HG02610 (cell line): ENCODE measurements at regions not wholly inside any gene's neighbourhood (a gene's known extent, or its start where the extent isn't known, plus 50 kb on each side); places are given as distances from the start of the nearest gene placed in this dataset.

ENCODE experiments used
- ATAC-seq: cut with Tn5 transposase; IDR thresholded peaks from one replicate; pipeline ENCODE4 v1.9.1; 2021; ENCODE audit warnings: mild to moderate bottlenecking, moderate library complexity; ENCODE audit not compliant: unreplicated experiment

DNA sequence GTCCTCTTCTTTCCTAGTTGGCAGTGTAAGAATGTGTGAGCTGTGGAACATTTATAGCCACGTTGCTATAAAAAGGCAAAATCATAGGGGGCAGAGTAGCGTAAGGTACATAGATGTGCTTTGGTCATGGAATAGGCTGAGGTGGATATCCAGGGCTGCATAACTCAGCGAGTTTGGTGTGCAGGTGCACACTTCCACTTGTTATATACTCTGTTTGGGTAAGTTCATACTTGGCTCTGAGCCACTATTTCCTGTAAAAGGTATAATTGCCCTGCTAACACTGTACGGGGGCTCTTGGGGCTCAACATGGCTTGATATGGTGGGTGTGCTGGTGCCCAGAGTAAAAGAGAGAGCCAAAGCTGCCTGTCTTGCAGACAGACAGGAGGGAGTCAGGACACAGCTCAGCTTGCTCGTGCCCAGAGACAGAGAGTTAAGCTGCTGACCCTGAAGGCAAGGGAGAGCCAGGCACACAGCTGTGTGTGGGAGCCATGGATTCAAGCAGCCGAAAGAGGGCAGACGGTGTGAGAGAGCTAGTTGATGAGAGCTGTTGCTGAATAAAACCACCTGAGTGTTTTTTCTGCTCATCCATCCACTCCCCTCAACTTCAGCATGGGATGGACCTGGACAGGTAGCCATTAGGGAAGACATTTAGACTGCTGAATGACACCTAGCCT is 126.7 kb downstream of the DKK1 start:
- ATAC-seq, result no peak

- ATAC-seq, result no peak
Observed at GRCh38 chr10:52442576-52442975, 128.5 kb downstream of the DKK1 start.

DNA sequence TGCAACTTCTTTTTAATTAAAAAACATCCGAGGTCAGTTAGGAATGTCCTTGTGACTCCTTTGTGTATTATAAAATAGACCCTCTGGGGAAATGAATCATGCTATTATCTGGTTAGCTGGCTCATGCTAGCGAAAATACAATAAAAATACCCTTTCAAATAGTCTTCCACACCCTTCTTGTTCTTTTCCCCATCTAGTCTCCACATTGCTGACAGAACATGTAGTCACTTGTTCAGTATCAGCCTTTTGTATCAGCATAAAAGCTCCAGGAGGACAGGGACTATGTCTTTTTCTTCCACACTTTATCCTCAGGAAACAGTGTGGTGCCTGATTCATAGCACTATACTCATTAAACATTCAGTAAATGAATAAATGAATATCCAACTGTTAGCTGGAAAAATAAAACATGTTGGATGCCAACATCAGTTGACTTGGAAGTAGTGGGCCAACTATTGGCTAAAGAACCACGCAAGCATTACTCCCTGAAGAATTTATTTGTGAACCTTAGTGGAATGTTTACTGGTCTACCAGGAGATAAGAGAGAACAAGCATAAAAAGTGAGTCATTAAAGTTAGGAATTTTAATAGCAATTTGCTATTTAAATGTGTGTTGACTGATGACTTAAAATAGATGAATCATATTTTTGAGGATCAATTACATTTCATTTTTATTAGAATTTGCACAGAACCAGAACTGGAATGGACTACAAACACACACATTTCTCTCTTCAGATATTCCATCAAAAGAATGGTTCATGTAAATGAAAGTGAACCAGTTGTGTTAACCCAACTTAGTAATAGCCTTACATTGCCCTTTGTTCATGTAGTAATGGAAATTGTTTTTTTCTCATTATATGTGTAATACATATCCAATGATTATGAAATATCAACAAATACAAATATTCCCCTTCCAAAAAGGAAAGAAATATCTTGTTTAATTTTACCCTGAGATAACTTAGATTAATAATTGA is 129.6 kb downstream of the DKK1 start:
- no peak for ATAC-seq

DNA sequence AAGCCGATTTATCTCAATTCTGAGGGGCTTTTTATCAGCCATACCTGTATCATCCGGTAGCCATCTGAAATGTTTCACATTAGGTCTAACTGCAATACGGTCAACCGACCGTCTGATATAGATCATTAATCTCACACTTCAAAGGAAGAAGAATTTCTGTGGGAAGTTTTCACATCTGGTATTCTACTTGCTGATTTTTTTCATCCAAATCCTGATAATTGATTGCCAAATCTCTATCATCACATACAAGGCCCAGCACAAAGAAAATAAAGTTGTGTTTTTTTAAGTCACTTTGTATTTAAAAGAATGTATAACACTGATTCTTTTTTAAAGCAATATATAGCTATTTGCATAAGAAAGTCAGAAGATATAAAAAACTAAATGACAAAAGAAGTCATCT is 132.3 kb downstream of the DKK1 start:
- ATAC-seq, result no peak

DNA sequence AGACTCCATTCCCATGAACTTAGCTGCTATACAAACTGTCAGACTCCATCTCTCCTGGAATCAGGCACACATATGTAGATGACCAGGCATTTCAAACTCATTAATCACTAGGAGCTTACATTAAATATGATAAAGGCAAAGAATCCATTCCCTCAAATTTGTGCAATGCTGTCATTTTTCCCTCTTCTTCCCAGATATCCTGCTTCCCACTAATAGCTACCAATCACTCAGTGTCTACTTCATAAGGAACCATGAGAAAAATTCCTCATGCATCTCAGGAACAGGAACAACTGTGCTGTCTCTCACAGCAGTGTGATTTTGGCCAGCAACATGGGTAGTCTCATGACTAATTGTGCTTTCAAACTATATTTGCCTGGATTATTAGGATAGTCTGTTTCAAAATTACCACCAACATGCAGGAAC is 133.9 kb downstream of the DKK1 start:
- ATAC-seq, result no peak

DNA sequence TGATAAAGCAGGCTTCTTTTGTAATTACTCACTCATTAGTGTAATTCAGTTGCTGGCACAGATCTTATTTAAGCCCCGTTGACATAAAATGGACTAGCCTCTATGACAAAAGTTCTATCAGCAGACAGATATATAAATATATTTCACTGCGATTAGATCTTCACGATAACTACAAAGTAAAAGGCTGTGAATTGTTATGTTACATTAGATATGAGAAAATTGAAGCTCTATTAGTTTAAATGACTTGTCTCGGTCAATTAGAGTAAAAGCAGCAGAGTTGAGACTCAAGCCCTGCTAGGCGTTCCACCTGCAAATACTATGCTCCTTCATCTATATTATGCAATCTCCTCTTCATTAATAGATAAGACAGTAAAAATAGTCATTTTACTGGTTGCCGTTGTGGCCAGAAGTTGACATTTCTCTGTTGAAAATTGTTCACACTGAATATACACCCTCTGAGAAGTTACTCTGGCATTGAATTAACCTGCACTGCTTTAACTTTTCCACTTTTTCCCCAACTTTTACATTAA is 136.7 kb downstream of the DKK1 start:
- ATAC-seq, result no peak

- ATAC-seq, result no peak
Observed at GRCh38 chr10:52451817-52452216, 137.7 kb downstream of the DKK1 start.

DNA sequence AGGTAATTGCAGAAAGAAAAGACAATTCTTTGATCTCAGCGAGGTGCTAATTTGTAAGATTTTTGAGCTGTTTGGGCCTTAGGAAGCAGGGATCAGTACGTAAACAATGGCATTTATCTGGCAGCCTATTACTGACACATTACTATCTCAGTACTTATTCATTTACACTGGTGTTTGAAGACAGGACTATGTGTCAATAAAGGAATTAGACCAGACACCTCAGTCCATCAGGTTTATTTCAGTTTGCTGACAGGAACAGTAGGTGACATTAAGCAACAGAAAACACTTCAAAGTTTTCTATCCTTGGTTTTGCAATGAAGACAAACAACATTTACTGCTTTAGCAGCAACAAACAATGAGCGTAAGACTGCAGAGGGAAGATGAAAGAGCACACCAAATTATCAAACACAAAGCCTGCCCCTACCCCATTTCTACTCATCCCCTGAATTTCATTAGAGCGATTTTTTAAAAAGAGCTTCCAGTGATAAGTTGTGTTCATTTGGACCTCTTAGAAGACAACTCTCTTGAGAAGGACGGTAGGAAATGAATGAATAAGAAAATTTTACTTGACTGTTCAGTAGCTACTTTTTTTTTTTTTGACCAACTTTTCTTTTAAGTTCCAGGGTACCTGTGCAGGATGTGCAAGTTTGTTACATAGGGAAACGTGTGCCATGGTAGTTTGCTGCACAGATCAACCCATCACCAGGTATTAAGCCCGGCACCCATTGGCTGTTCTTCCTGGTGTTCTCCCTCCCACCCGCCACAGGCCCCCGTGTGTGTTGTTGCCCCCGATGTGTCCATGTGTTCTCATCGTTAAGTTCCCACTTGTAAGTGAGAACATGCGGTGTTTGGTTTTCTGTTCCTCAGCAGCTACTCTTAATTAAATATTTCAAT is 138.8 kb downstream of the DKK1 start:
- ATAC-seq, result no peak

DNA sequence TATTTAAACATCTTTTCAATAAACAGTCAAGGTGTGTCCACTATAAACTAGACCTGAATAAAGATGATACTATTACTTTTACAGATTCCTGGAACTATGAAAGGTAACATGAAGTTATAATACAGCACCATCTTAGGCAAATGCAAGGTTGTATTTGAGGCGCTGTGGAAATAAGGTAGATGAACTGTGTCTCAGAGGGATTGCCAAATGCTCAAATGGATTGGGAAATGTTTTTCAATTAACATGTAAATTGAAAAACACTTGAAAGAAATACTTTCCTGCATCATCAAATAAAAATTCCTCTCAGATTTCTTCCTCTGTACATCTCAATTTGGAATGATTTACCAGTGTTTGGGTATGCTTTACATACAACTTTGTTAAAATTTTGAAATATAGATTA is 139.4 kb downstream of the DKK1 start:
- ATAC-seq, result no peak

GRCh38 chr10:52454491-52454890 is 140.4 kb downstream of the DKK1 start:
- no peak for ATAC-seq

GRCh38 chr10:52455098-52455497 is 141.0 kb downstream of the DKK1 start:
- ATAC-seq, result no peak

GRCh38 chr10:52459097-52459496 is 145.0 kb downstream of the DKK1 start:
- ATAC-seq, result no peak

DNA sequence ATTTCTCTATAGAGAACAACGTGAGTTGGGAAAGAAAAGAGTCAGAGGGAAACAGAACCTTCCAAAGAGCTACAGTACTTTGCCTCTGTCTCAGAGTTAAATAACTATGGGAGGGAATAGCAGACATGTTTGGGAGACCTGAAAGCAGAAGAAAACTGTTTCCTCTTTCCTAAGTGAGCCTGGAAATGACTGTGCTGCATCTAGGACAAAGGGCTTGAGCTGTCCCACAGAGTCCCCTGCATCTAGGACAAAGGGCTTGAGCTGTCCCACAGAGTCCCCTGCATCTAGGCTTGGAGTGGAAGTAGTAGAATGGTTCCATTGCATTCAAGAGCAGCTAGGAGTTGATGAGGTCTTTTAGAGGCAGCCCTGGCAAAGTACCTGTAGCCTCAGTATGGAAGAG is 149.7 kb downstream of the DKK1 start:
- ATAC-seq, result no peak

DNA sequence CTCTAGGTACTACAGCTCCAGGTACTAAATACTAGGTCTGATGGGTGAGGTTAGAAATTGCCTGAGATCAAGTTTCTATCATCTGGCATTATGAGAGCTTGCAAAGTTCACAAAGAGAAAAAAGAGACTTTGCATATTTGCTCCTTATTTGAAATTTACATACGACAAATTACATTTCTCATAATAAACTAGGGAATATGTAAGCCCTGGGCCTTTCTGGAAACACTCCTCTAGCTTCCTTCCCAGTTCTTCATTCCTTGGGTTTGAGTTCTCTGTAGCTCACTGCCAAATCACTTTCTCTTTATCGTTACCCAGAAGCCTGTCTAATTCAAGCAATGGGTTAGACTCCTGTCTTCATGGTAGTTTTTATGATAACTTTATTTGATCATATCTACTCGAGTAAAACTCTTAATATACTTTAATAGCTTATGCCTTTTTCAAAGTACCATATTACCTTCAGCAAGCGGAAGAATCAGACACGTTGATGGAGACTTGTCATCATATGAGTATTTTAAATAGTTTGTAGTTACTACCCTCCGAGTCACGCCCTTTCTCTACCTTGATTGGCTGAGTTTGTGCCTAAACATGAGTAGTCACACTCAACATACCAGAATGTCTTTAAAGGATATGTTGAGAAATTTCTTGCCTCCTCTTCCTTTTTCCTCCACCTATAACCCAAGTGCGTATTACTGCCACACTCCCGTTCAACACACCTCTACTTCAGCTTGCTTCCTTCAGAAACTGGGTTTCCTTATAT is 150.5 kb downstream of the DKK1 start:
- no peak for ATAC-seq

DNA sequence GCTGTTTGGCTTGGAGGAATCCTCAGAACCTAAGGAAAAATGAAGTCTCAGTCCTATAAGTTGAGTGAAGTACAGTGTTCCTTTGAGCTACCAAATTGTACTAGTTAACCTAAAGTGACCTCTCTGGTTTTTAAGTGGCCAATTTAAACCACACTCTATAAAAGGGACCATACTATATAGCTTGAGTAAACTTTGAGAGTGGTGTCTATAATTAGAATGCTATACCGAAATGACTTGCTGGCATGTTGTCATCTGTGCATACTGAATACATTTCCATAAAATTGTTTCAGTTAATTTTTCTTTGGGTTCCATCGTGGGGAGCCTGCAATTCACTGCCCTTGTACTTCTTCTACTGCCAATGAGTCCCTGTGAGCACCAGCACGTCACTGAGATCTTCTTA is 151.1 kb downstream of the DKK1 start:
- peak; percentile 33 for ATAC-seq

- ATAC-seq, result no peak
Observed at GRCh38 chr10:52466464-52466863, 152.4 kb downstream of the DKK1 start.

DNA sequence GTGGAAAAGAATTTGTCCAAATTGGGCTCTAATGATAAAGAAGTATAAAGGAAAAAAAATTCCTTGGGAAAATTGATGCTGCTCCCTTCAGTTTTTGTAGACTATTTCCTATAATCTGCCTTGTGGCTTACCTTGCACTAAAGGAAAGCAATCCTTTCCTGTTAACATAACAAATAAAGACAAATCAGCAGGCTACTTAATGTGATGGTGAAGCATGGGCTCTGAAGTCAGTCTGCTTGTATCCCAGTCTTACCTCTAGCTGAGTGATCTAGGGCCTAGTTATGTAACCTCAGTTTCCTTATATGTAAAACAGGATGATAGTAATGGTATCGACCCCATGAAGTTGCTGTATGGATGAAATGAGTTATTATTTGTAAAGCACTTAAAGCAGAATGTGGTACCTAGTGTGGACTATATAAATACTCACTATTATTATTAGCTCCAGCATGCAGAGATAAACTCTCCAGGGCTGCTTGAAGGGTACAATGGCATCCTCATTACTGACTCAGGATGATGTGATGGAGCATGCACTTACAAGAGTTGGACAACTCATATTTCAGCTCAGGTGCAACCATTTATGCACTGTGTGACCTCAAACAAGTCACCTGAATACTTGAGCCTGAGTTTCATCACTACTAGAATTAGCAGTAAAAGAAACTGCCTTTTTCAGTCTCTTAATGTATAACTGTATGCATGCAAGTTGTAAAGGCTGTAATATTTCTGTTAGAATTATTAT is 156.1 kb downstream of the DKK1 start:
- ATAC-seq, result no peak

DNA sequence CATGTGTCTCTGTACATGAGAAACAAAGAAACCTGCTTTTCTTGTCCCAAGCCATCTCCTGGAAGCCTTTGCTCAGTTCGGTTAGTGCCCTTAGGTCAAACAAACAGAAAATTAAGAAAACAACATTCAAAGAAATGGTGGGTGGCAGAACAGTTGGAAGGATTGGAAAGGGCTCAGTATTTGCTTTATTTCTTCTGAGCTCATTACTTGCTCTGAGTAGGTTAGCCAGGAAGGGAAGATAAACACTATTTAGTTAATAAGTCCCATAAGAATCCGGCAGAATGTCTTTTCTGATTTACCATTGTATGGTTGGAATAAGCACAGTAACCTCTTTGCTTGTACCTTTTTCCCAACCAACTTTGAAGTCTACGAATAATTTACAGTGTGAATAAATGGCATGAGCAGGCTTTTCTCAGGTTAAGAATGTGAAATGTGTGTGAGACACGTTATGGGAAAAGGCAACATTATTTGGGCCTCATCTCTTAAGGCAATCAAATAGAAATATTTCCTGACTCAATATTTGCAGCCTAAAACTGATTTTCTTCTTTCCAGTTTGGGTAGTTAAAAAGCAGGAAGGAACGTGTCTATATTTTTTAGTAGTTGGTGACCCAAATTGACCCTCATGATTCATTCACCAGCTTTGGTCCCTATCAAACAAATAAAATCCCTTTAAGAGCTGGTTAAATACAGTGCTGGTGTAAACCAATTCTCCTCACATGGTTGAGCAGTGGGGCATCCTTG is 158.5 kb downstream of the DKK1 start:
- no peak for ATAC-seq

DNA sequence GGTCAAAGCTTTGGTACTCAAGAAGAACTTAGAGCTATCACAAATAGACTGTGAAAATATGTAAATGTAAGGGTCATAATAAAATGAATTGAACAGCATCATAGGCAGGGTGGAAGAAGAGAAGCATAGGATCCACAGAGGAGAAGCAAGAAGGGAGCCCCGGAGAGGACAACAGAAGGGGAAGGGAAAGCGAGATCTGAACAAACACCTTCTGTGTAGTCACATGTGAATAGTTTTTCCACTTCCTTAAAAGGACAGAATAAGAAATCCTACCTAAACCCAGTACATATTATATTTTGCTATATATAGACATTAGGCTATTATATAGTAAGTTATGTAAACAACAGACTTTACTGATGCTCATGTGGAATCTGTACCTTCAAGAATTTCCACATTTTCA is 160.2 kb downstream of the DKK1 start:
- peak; percentile 52 for ATAC-seq
